Astrocyte of the spinal cord (primary cell): ENCODE measurements at regions not wholly inside any gene's neighbourhood (a gene's known extent, or its start where the extent isn't known, plus 50 kb on each side); places are given as distances from the start of the nearest gene placed in this dataset.

Source experiments
- DNase-seq: peaks from one replicate; pipeline ENCODE4 v3.0.0; 2011; ENCODE audit warnings: low read depth, low spot score
- H3K4me3 ChIP-seq: 2 replicates; pipeline ENCODE4 v1.5.1; 2011; ENCODE audit warnings: low read depth, mild to moderate bottlenecking, low read length, moderate library complexity
- CTCF ChIP-seq: IDR thresholded peaks from 2 replicates; pipeline ENCODE4 v1.5.1; 2012; ENCODE audit warnings: low read depth, mild to moderate bottlenecking, low read length, inconsistent platforms
- in situ Hi-C: cut with HindIII; loops from 2 replicates; pipeline ENCODE4 v1.10.0; 2017; ENCODE audit warnings: low sequenced_read_pairs

GRCh38 chr5:57753446-57753845 lies 270.8 kb upstream of the ACTBL2 start:
- in situ Hi-C loops, result no loop called here
- no peak for TF ChIP-seq CTCF
- DNase-seq, result no peak
- H3K4me3 ChIP-seq, result no peak overlapping the region

GRCh38 chr5:57751710-57752109 lies 269.1 kb upstream of the ACTBL2 start:
- in situ Hi-C loops, result no loop called here
- TF ChIP-seq CTCF, result no peak
- DNase-seq, result no peak
- no peak overlapping the region for H3K4me3 ChIP-seq

GRCh38 chr5:57750891-57751290 lies 268.3 kb upstream of the ACTBL2 start:
- no peak overlapping the region for H3K4me3 ChIP-seq
- in situ Hi-C loops, result no loop called here
- DNase-seq, result no peak
- TF ChIP-seq CTCF, result no peak

GRCh38 chr5:57750282-57750681 lies 267.7 kb upstream of the ACTBL2 start:
- no peak for TF ChIP-seq CTCF
- in situ Hi-C loops, result no loop called here
- no peak overlapping the region for H3K4me3 ChIP-seq
- DNase-seq, result no peak

GRCh38 chr5:57749396-57749795 lies 266.8 kb upstream of the ACTBL2 start:
- DNase-seq, result no peak
- in situ Hi-C loops, result no loop called here
- TF ChIP-seq CTCF, result no peak
- no peak overlapping the region for H3K4me3 ChIP-seq

- DNase-seq, result no peak
- no peak for TF ChIP-seq CTCF
- H3K4me3 ChIP-seq, result no peak overlapping the region
- in situ Hi-C loops, result no loop called here
Observed at GRCh38 chr5:57745700-57746651, 263.4 kb upstream of the ACTBL2 start.
